ENCODE measurements at regions not wholly inside any gene's neighbourhood (a gene's known extent, or its start where the extent isn't known, plus 50 kb on each side); places are given as distances from the start of the nearest gene placed in this dataset.

GRCh38 chr2:19300961-19301360, 57.5 kb downstream of the OSR1 start:
- Histone ChIP-seq H3K9me2 (replicated peaks; ENCODE audit: low read depth, low read length) (no peaks in the 10 kb centered on the region), H3K9me3 (ENCODE audit: insufficient read depth, low read depth, low read length) (no peaks in the 10 kb centered on the region), H3K4me3 (ENCODE audit: low read length, poor library complexity, severe bottlenecking) (no peak overlapping the region), H3K9ac (ENCODE audit: low read depth, low read length, poor library complexity, severe bottlenecking) (no peak overlapping the region), H3K79me2 (ENCODE audit: insufficient read depth, low read length) (no peaks in the 10 kb centered on the region), H3F3A (ENCODE audit: low read depth) (no peaks in the 10 kb centered on the region), H3K4me1 (ENCODE audit: insufficient read depth, low read length, poor library complexity, severe bottlenecking) (no peaks in the 10 kb centered on the region), H3K36me3 (ENCODE audit: insufficient read depth, low read length) (no peaks in the 10 kb centered on the region), H3K4me2 (ENCODE audit: low read depth, low read length, poor library complexity, severe bottlenecking) (no peak overlapping the region), H3K27me3 (ENCODE audit: insufficient read depth, low read length, poor library complexity, severe bottlenecking) (no peaks in the 10 kb centered on the region), H4K20me1 (ENCODE audit: insufficient read depth, low read length, poor library complexity, severe bottlenecking) (no peaks in the 10 kb centered on the region), H2AFZ (ENCODE audit: low read length) (no peak overlapping the region)
- TF ChIP-seq EZH2phosphoT487 (IDR thresholded peaks at IDR 0.05; ENCODE audit: borderline replicate concordance) = no peak
- no peak for TF ChIP-seq CTCF (conservative IDR thresholded peaks at IDR 0.05; ENCODE audit: low read length)

- no peaks in the 10 kb centered on the region for H3K79me2 ChIP-seq (ENCODE audit: insufficient read depth, low read length)
- no peaks in the 10 kb centered on the region for H3K36me3 ChIP-seq (ENCODE audit: insufficient read depth, low read length)
- TF ChIP-seq CTCF (conservative IDR thresholded peaks at IDR 0.05; ENCODE audit: low read length) (no peak), EZH2phosphoT487 (IDR thresholded peaks at IDR 0.05; ENCODE audit: borderline replicate concordance) (no peak)
Observed at GRCh38 chr2:19299522-19299921, 58.9 kb downstream of the OSR1 start.

GRCh38 chr2:19299032-19299431, 59.4 kb downstream of the OSR1 start:
- Histone ChIP-seq H2AFZ (ENCODE audit: low read length) (no peak overlapping the region), H4K20me1 (ENCODE audit: insufficient read depth, low read length, poor library complexity, severe bottlenecking) (no peaks in the 10 kb centered on the region), H3K4me2 (ENCODE audit: low read depth, low read length, poor library complexity, severe bottlenecking) (no peak overlapping the region), H3K9ac (ENCODE audit: low read depth, low read length, poor library complexity, severe bottlenecking) (no peak overlapping the region), H3K4me3 (ENCODE audit: low read length, poor library complexity, severe bottlenecking) (no peak overlapping the region), H3K4me1 (ENCODE audit: insufficient read depth, low read length, poor library complexity, severe bottlenecking) (no peaks in the 10 kb centered on the region), H3F3A (ENCODE audit: low read depth) (no peaks in the 10 kb centered on the region), H3K27me3 (ENCODE audit: insufficient read depth, low read length, poor library complexity, severe bottlenecking) (no peaks in the 10 kb centered on the region), H3K79me2 (ENCODE audit: insufficient read depth, low read length) (no peaks in the 10 kb centered on the region), H3K9me3 (ENCODE audit: insufficient read depth, low read depth, low read length) (no peaks in the 10 kb centered on the region), H3K36me3 (ENCODE audit: insufficient read depth, low read length) (no peaks in the 10 kb centered on the region), H3K9me2 (replicated peaks; ENCODE audit: low read depth, low read length) (no peaks in the 10 kb centered on the region)
- no peak for TF ChIP-seq EZH2phosphoT487 (IDR thresholded peaks at IDR 0.05; ENCODE audit: borderline replicate concordance)
- TF ChIP-seq CTCF (conservative IDR thresholded peaks at IDR 0.05; ENCODE audit: low read length) = no peak

More at GRCh38 chr2:19299522-19299921, 58.9 kb downstream of the OSR1 start:
- Histone ChIP-seq H4K20me1 (ENCODE audit: insufficient read depth, low read length, poor library complexity, severe bottlenecking) (no peaks in the 10 kb centered on the region), H3F3A (ENCODE audit: low read depth) (no peaks in the 10 kb centered on the region), H3K9me3 (ENCODE audit: insufficient read depth, low read depth, low read length) (no peaks in the 10 kb centered on the region), H3K4me1 (ENCODE audit: insufficient read depth, low read length, poor library complexity, severe bottlenecking) (no peaks in the 10 kb centered on the region), H3K9ac (ENCODE audit: low read depth, low read length, poor library complexity, severe bottlenecking) (no peak overlapping the region), H3K4me3 (ENCODE audit: low read length, poor library complexity, severe bottlenecking) (no peak overlapping the region), H2AFZ (ENCODE audit: low read length) (no peak overlapping the region), H3K27me3 (ENCODE audit: insufficient read depth, low read length, poor library complexity, severe bottlenecking) (no peaks in the 10 kb centered on the region), H3K4me2 (ENCODE audit: low read depth, low read length, poor library complexity, severe bottlenecking) (no peak overlapping the region), H3K9me2 (replicated peaks; ENCODE audit: low read depth, low read length) (no peaks in the 10 kb centered on the region)

All from Loucy (cell line).